NCI-H2081 treated with DMSO at 0.1 percent for 48 hours (cell line): ENCODE measurements at regions not wholly inside any gene's neighbourhood (a gene's known extent, or its start where the extent isn't known, plus 50 kb on each side); places are given as distances from the start of the nearest gene placed in this dataset.

ENCODE experiments used
- DNase-seq: peaks from one replicate; lab custom pipeline; 2025; lab: John Stamatoyannopoulos, UW

DNA sequence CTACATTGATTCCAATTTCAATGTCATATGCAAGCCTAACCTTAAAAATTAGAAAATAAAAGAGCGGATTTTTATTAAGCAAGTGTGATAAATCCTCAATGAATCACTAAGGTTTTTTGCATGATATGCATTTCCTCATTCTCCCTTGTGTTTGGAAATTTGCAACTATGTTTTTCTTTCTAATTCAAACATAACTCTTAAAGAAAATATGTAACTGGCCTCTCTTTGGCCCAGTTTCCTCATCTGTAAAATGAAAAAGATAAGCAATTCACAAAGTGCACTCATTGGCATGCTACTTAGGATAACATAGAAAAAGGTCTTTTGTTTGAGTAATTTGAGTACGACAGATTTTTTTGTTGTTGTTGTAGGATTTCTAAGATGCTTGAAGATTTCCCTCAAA lies 295.5 kb downstream of the CDH11 start:
- DNase-seq: no peak

GRCh38 chr16:64823481-64824075 lies 298.3 kb downstream of the CDH11 start:
- DNase-seq: no peak

DNA sequence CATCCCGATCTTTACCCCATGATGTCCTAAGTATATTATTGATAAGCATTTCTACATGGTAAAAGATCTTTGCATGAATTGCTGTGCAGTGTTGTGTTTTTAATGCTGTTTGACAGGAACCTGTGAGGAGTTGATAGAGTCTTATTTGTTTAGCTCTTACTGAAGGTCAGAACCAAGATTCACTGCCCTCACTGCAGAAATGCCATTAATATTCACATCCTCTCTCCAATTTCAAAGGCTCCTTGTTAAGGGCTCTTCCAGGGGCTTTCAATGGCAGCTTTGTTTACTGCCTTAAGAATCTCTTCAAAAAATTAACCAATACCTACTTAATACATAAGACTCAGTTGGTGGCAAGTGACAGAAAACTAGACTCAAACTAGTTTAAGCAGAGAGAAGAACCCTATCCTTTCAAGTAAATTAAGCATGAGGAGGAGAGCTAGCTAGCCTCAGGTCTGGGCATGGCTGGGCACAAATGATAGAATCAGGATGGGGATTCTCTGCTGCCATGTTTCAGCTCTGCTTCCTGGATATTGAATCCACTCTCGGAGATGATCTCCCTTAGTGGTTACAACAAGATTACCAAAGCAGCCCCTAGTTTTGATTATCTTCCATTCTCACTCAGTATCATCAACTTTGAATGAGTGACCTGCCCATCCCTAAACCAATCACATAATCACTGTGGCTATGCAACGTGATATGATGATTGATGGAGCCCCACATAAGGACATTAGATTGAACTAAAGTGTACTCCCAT lies 311.8 kb downstream of the CDH11 start:
- DNase-seq: no peak

DNA sequence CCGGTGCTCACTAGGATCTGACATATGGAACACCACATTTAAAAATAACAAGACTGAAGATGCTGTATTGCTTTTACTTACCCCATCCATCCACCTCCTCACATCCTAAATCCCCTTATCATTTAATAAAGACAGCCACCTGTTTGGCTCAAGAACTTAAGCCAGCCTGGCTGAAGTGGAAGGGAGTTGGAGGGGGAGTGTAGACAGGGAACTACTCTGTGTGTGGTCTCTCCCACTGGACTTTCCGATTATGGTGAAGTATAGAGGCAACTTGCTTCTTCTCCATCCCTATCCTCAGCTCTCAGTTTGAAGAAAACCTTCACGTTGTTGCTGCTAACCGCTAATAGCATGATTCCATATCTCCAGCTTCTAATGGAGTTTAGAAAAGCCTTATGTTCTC lies 313.4 kb downstream of the CDH11 start:
- DNase-seq: no peak

- no peak for DNase-seq
Measured at GRCh38 chr16:64791756-64792155, 330.1 kb downstream of the CDH11 start.

GRCh38 chr16:64784635-64785034 lies 337.2 kb downstream of the CDH11 start:
- DNase-seq: no peak

GRCh38 chr16:64782484-64782883 lies 339.4 kb downstream of the CDH11 start:
- DNase-seq: no peak

- no peak for DNase-seq
Measured at GRCh38 chr16:64780445-64780844, 341.4 kb downstream of the CDH11 start.

- DNase-seq: no peak
Measured at GRCh38 chr16:64778777-64779176, 343.1 kb downstream of the CDH11 start.

GRCh38 chr16:64773638-64774037 lies 348.2 kb downstream of the CDH11 start:
- DNase-seq: no peak

GRCh38 chr16:64773184-64773583 lies 348.7 kb downstream of the CDH11 start:
- no peak for DNase-seq

GRCh38 chr16:64771273-64771672 lies 350.6 kb downstream of the CDH11 start:
- no peak for DNase-seq

DNA sequence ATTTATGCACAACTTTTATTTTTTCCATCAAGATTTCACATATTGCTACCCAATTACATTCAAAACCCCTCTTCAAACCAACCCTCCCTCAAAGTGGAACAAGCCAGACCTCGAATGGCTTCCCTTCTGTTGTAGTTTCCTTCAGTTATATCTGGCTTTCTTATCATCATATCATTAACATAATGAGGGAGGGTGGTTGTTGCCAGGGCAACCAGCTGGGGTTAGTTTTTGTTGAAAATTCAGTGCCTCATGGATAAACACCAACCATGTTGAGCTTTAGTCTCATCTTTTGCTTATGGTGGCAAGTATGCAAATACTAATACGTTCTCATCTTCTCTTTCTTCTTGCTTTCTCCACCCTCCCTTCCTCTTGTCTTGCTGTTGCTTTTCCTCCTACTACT lies 359.7 kb downstream of the CDH11 start:
- no peak for DNase-seq

GRCh38 chr16:64754279-64754678 lies 367.6 kb downstream of the CDH11 start:
- DNase-seq: no peak

DNA sequence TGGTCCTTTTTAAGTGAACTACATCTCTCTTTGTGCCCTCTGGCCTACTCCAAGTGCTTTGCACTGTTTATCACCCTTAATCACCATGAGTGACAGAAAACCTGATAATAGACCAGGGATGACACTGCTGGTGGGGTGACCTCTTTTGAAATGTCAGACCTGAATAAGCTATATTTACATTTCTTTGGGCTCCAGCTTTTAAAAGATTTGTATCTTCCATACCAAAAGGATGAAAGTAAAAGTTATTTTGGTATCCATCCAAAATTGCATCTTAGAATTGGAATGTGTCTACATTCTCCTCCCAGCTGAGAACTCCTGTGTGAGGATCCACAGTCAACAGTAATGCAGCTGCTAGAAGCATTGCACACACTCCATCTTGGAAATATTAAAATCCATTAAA lies 370.0 kb downstream of the CDH11 start:
- no peak for DNase-seq

- DNase-seq: no peak
Measured at GRCh38 chr16:64749346-64749745, 372.5 kb downstream of the CDH11 start.

DNA sequence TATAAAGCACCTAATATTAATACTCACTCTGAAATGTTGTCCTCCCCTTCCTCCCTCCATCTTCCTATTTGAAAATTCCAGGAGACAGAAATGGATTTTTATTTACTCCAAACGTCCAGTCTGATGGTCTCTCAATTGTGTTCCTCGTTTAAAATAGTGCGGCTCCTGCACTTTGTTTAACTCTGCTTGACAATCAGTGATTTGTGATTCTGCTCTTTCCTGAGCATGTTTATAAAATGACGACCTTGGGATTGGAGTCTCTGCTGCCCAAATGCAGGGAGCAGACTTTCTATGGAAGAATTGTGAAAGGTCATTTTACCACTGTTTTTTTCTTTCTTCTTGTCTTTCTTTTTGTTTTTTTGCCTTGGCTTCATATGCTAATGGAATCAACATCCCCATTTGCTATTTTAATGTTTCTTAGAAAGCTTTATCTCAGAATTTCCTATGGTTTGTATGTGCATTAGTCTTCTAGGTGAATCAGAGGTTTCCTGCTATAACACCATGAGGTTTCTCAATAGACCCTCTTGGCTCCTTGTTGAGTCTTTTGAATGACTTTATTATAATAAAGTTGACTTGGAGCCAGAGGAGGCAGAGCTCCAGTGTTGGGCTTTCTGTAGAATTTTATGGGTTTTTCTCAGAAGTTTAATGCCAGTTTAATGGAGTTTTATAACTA lies 376.5 kb downstream of the CDH11 start:
- DNase-seq: no peak

DNA sequence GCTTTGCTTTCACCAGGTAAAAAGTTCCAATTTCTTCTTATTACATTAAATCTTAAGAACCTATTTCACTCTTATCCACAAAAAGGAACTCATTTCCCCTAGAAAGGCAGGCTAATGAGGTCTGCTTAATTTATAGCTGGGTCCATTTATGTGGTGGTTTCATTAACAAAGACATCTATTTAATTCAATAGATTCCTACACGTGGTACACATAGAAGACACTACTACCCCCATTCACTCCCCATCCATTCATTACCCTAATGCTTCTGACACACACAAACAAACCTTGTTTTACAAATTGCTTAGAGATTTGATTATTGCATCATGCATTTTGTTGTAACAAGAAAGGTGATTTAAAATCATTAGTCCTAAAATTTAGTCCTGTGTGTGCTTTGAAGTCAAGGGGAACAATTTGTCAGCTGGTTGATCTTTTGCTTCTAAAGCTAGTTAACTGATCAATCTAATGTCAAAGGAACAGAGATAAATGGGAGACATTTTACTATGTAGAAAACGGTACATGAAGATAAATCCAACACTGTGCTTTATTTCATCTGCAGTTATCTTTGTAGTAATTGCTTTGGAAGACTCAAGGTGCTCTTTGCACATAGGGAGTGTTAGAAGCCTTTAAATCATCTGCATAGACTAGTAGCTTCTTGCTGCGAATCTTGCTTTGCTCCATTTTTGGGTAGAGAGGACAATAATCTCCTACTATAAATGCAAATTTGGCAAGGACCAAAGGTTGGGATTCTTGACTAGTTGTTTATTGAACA lies 379.2 kb downstream of the CDH11 start:
- no peak for DNase-seq

DNA sequence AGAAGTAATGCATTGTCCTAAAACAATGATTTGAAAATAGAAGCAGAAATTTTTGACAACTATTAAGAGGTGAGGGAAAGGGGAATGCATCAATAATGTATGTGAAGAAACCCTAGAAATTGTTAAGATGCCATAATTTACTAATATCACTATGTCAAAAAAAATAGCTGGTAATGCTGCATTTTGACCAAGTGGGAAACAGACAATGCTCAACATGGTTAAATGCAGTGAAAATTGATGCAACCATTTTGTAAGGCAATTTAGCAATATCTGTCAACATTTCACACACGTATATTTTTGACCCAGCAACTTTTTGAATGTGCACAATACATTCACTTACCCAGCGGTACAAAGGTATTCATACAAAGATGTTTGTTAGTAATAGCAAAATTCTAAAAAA lies 381.6 kb downstream of the CDH11 start:
- DNase-seq: no peak

- DNase-seq: no peak
Measured at GRCh38 chr16:64738321-64738960, 383.4 kb downstream of the CDH11 start.

GRCh38 chr16:64736857-64737256 lies 385.0 kb downstream of the CDH11 start:
- DNase-seq: no peak

- no peak for DNase-seq
Measured at GRCh38 chr16:64731891-64732290, 390.0 kb downstream of the CDH11 start.
